ENCODE measurements at regions not wholly inside any gene's neighbourhood (a gene's known extent, or its start where the extent isn't known, plus 50 kb on each side); places are given as distances from the start of the nearest gene placed in this dataset.

GRCh38 chr12:132423820-132424645 lies 65.9 kb upstream of the FBRSL1 start:
- TF ChIP-seq CTCF (IDR thresholded peaks at IDR 0.05; ENCODE audit: insufficient read depth, low read depth, low read length, missing control alignments), result no peak
- DNase-seq (ENCODE audit: low read depth), result no peak
- no peak overlapping the region for H3K4me3 ChIP-seq (ENCODE audit: low read depth, low read length)

GRCh38 chr12:132423251-132423819 lies 66.6 kb upstream of the FBRSL1 start:
- no peak for TF ChIP-seq CTCF (IDR thresholded peaks at IDR 0.05; ENCODE audit: insufficient read depth, low read depth, low read length, missing control alignments)
- no peak for DNase-seq (ENCODE audit: low read depth)
- no peak overlapping the region for H3K4me3 ChIP-seq (ENCODE audit: low read depth, low read length)

- no peak for TF ChIP-seq CTCF (IDR thresholded peaks at IDR 0.05; ENCODE audit: insufficient read depth, low read depth, low read length, missing control alignments)
- DNase-seq (ENCODE audit: low read depth), result no peak
- H3K4me3 ChIP-seq (ENCODE audit: low read depth, low read length), result no peak overlapping the region
Observed at GRCh38 chr12:132422381-132423043, 67.4 kb upstream of the FBRSL1 start.

- no peak overlapping the region for H3K4me3 ChIP-seq (ENCODE audit: low read depth, low read length)
- TF ChIP-seq CTCF (IDR thresholded peaks at IDR 0.05; ENCODE audit: insufficient read depth, low read depth, low read length, missing control alignments), result no peak
- DNase-seq (ENCODE audit: low read depth), result no peak
Observed at GRCh38 chr12:132422040-132422380, 67.9 kb upstream of the FBRSL1 start.

- no peak for TF ChIP-seq CTCF (IDR thresholded peaks at IDR 0.05; ENCODE audit: insufficient read depth, low read depth, low read length, missing control alignments)
- H3K4me3 ChIP-seq (ENCODE audit: low read depth, low read length), result no peak overlapping the region
- no peak for DNase-seq (ENCODE audit: low read depth)
Observed at GRCh38 chr12:132419631-132420246, 70.2 kb upstream of the FBRSL1 start.

GRCh38 chr12:132418393-132418925 lies 71.5 kb upstream of the FBRSL1 start:
- no peak for TF ChIP-seq CTCF (IDR thresholded peaks at IDR 0.05; ENCODE audit: insufficient read depth, low read depth, low read length, missing control alignments)
- H3K4me3 ChIP-seq (ENCODE audit: low read depth, low read length), result no peak overlapping the region
- no peak for DNase-seq (ENCODE audit: low read depth)

Measured in GM12865 (cell line).